ENCODE measurements at regions not wholly inside any gene's neighbourhood (a gene's known extent, or its start where the extent isn't known, plus 50 kb on each side); places are given as distances from the start of the nearest gene placed in this dataset.

DNA sequence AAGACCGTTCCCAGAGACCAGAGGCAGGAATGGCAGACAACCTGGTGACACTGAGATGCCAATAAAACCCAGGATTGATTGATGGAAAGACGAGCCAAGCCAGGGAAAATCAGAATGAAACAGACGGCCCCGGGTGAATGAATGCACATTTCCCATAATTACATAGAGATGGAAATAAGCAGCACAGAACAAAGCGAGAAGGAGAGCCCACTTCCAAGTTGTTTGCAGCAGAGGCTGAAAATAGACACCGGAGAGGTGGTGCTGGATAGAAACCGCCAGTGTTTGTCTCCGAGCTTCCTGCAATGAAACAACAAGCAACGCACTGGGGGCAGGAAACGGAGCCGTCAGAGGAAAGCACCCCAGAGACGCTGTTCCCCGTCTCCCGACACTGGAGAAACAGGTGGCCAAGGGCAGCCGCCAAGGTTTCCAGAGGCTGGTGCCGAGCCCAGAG lies 406.8 kb downstream of the SHANK2 start:
- DNase-seq (ENCODE audit: low spot score), result no peak
- Histone ChIP-seq H3K4me3 (no peak overlapping the region), H3K36me3 (no peaks in the 10 kb centered on the region), H3K4me1 (no peaks in the 10 kb centered on the region), H3K27ac (no peak overlapping the region), H3K27me3 (no peaks in the 10 kb centered on the region), H3K9me3 (peaks cover 0 to 17% of the 10 kb centered on the region in 2 donors)
- TF ChIP-seq, protein P1, sequence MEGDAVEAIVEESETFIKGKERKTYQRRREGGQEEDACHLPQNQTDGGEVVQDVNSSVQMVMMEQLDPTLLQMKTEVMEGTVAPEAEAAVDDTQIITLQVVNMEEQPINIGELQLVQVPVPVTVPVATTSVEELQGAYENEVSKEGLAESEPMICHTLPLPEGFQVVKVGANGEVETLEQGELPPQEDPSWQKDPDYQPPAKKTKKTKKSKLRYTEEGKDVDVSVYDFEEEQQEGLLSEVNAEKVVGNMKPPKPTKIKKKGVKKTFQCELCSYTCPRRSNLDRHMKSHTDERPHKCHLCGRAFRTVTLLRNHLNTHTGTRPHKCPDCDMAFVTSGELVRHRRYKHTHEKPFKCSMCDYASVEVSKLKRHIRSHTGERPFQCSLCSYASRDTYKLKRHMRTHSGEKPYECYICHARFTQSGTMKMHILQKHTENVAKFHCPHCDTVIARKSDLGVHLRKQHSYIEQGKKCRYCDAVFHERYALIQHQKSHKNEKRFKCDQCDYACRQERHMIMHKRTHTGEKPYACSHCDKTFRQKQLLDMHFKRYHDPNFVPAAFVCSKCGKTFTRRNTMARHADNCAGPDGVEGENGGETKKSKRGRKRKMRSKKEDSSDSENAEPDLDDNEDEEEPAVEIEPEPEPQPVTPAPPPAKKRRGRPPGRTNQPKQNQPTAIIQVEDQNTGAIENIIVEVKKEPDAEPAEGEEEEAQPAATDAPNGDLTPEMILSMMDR (IDR thresholded peaks at IDR 0.05), result no peak

DNA sequence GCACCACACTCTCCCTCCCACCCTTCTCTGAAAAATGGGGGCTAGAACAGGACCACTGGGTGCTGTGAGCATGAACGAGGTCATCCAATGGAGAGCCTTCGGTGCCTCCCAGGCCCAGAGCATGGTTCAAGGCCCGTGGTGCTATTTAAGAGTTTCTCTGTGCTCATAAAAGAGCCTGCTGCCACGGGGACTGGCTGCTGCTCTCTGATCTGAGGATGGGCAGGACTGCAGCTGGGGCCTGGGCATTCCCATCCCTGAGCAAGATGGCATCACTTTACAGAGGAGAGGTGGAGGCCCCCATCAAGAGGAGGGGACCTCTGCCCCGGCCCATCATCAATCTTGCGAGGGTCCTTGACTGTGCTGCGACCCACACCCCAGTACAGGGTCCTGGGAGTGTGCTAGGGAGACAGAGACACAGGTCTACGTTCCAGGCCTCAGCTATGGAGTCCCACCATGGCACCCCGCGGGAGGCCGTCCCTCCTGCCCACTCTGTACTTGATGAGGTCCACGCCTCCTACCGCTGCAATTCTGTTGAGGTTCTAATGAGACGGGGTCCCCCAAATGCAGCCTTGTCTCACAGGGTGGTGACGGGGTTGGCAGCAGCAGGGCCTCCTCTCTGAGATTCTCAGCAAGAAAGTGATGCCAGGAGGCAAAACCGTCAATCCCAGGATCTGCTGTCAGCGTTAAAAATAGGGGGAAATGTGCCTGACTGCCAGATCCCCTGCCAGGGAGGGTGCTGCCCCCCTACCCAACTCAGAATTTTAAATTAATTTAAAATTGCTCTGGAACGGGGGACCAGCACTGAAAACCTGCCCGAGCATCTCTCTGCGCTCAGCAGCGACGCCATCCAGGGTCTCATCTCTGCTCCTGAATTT lies 405.4 kb downstream of the SHANK2 start:
- no peak overlapping the region for H3K4me3 ChIP-seq
- H3K4me1 ChIP-seq, result no peaks in the 10 kb centered on the region
- H3K9me3 ChIP-seq, result peaks cover 0 to 17% of the 10 kb centered on the region in 2 donors
- H3K36me3 ChIP-seq, result no peaks in the 10 kb centered on the region
- TF ChIP-seq, protein P1 (IDR thresholded peaks at IDR 0.05), result no peak
- H3K27me3 ChIP-seq, result no peaks in the 10 kb centered on the region
- no peak overlapping the region for H3K27ac ChIP-seq
- no peak for DNase-seq (ENCODE audit: low spot score)

DNA sequence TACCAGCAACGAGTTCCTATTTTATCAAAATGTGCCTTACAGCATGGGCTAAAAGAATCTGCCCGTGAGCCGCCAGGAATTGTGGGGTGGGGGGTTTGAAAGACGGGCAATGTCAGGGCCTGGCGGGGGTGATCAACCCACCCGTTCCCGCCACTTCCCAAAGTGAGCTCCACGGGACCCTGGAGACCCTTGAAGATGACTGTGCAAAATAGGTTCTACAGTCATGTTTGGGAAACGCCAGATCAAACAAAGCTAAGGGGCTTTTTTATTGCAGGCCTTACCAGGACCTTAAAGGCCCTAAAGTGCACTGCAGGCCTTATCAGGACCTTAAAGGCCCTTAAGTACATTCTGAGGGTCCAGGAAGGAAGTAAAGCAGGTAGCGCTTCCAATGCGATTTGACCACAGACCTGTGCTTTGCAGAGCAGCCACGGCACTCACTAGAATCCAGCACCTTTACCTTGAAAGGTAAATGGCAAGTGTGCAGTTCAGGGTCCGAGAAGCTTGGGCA lies 404.1 kb downstream of the SHANK2 start:
- no peaks in the 10 kb centered on the region for H3K4me1 ChIP-seq
- no peak for DNase-seq (ENCODE audit: low spot score)
- H3K27ac ChIP-seq, result no peak overlapping the region
- TF ChIP-seq, protein P1 (IDR thresholded peaks at IDR 0.05), result no peak
- no peak overlapping the region for H3K4me3 ChIP-seq
- H3K27me3 ChIP-seq, result no peaks in the 10 kb centered on the region
- H3K36me3 ChIP-seq, result no peaks in the 10 kb centered on the region
- peaks cover 0 to 17% of the 10 kb centered on the region in 2 donors for H3K9me3 ChIP-seq

DNA sequence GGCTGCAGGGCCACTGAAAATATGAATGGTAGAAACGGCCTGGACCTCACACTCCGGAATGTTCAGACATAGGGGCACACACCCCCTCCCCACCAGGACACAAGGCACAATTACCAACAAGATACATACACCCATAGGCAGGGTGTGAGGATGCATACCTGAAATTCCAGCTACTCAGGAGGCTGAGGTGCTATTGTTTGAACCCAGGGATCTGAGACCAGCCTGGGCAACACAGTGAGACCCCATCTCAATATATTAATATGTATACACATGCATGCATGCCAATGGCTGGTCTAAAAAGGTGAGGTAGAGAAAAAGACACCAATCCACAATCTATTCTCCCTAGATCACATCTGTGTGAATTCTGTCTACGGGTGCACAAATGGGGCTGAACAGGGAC lies 403.3 kb downstream of the SHANK2 start:
- TF ChIP-seq, protein P1 (IDR thresholded peaks at IDR 0.05), result no peak
- Histone ChIP-seq H3K4me3 (no peak overlapping the region), H3K4me1 (no peaks in the 10 kb centered on the region), H3K27me3 (no peaks in the 10 kb centered on the region), H3K9me3 (peaks cover 0 to 17% of the 10 kb centered on the region in 2 donors), H3K36me3 (no peaks in the 10 kb centered on the region), H3K27ac (no peak overlapping the region)
- DNase-seq (ENCODE audit: low spot score), result no peak

DNA sequence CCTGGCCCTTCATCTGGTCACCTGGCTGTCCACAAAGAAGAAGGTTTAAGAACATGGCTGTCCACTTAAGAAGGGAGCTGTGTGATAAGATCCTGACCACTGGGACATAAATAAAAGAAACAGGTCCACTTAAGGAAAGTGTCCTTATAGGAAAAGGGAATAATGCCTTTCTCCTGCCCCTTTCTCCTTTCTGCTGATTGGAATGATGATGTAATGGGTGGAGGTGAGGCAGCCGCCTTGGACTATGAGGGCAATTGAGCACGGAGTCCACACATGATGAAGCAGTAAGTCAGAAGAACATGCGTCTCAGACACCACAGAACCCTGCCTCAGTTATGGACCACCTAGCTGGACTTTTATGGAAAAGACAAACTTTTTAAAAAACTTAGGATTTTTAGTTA lies 401.1 kb downstream of the SHANK2 start:
- no peaks in the 10 kb centered on the region for H3K27me3 ChIP-seq
- DNase-seq (ENCODE audit: low spot score), result no peak

More for the DNA sequence above, 401.1 kb downstream of the SHANK2 start:
- H3K36me3 ChIP-seq, result no peaks in the 10 kb centered on the region
- TF ChIP-seq, protein P1 (IDR thresholded peaks at IDR 0.05), result no peak
- no peaks in the 10 kb centered on the region for H3K4me1 ChIP-seq
- H3K4me3 ChIP-seq, result no peak overlapping the region
- H3K27ac ChIP-seq, result no peak overlapping the region
- peaks cover 0 to 17% of the 10 kb centered on the region in 2 donors for H3K9me3 ChIP-seq

All from right atrium auricular region (tissue), 2 donors.